Esophagus mucosa (tissue), 1 donor: ENCODE measurements at regions not wholly inside any gene's neighbourhood (a gene's known extent, or its start where the extent isn't known, plus 50 kb on each side); places are given as distances from the start of the nearest gene placed in this dataset.

ENCODE experiments used
- ATAC-seq: fragments of 200-7000 bp; cut with Tn5 transposase; one replicate; pipeline ENCODE4 v1.9.1; 2020
- donor health status: DM: yes; HTN: yes; CAD: no.

GRCh38 chr2:158905784-158906183, 62.7 kb upstream of the TANC1 start:
- ATAC-seq: no peak

DNA sequence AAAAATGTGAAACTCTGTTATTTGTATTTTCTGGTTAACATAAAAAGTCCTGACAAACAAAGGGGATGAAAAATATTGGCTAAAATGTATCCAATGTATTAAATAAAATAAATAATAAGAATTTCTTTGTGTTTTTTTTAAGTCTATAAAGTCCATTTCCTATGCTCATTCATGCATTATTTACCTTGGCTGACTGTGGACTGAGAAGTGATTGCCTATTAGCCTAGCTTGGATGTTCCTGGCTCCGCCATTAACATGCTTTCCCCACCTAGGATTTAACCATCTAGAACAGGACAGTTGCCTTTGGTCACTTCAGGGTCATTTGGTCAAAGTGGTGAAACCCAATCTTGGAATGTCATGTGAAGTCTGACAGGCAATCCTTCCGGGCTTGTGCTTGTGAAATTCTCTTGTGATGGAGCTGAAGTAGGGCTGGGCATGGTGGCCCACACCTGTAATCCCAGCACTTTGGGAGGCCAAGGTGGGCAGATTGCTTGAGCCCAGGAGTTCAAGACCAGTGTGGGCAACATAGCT, 60.4 kb upstream of the TANC1 start:
- ATAC-seq: no peak

GRCh38 chr2:158912112-158912511, 56.3 kb upstream of the TANC1 start:
- no peak for ATAC-seq

- ATAC-seq: no peak
Observed at GRCh38 chr2:158912765-158913164, 55.7 kb upstream of the TANC1 start.

- ATAC-seq: no peak
Observed at GRCh38 chr2:158914066-158914465, 54.4 kb upstream of the TANC1 start.

GRCh38 chr2:158914731-158915130, 53.7 kb upstream of the TANC1 start:
- ATAC-seq: peak; percentile 22

DNA sequence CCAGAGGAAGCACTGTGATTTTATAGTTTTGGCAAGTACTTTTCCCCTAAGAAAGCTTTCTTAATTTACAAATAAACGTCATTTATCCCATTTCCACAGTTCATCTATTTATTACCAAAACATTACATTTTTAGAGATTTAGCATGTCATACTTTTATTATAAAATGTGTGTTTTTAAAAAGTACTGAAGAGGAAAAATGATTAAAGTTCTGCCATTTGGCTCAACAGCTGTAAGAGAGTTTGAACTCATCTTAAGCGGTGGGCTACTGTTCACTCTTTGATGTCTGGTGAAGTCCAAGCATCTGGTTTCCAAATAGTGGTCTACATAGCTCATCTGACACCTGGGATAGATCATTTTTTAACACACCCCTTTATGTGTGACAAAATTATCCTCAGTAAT, 51.3 kb upstream of the TANC1 start:
- ATAC-seq: no peak

DNA sequence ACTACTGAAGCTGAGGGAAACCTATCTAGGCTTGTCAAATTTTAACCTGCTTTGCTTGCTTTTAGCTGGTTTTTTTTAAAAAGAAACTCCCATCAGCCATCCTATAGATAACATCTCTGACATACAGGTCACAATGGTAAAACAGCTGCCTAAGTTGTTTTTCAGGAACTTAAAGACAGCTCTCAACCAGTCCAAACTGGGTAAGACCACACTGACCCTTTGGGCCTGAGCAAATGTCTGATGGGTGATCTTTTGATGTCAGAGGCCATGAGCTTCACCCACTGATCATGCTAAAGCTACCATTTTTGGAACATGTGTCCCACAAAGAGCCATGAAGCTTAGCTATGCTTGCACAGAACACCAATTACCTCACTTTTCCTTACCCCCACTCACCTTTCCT, 50.0 kb upstream of the TANC1 start:
- no peak for ATAC-seq
